IMR-90 (cell line): ENCODE measurements at regions not wholly inside any gene's neighbourhood (a gene's known extent, or its start where the extent isn't known, plus 50 kb on each side); places are given as distances from the start of the nearest gene placed in this dataset.

Experiments used
- ATAC-seq: fragments of 200-7000 bp; cut with Tn5 transposase; 2 replicates; pipeline ENCODE4 v1.9.1; 2020; ENCODE audit warnings: low read depth, mild to moderate bottlenecking, moderate library complexity
- BruUV-seq: library from RNA; stranded (reverse); fragments of 400-500 nt; replicated peaks from 2 replicates; lab custom pipeline; 2021; lab: Mats Ljungman, UMichigan
- CTCF ChIA-PET: fragments of 300-600 bp; formaldehyde crosslinking; extraction: SDS; loops from one replicate; lab custom pipeline; 2021; ENCODE audit warnings: antibody characterized with exemption; lab: Yijun Ruan, JAX
- POLR2A ChIA-PET: fragments of 300-600 bp; sonication (Branson Sonifier 250); formaldehyde crosslinking; loops from one replicate; lab custom pipeline; 2022; ENCODE audit warnings: antibody characterized with exemption; ENCODE audit not compliant: unreplicated experiment; lab: Charles Lee
- DNase-seq: peaks from one replicate; pipeline ENCODE4 v3.0.0; 2013
- H2AFZ ChIP-seq: replicated peaks from 2 replicates; pipeline ENCODE3; 2013; ENCODE audit warnings: low read length, mild to moderate bottlenecking; ENCODE audit not compliant: poor library complexity
- H2AK5ac ChIP-seq: 2 replicates; pipeline ENCODE4 v1.6.1; 2013; ENCODE audit warnings: low read depth, low read length, inconsistent platforms
- H2AK9ac ChIP-seq: replicated peaks from 2 replicates; pipeline ENCODE3; 2013; ENCODE audit warnings: mild to moderate bottlenecking, low read depth, low read length, moderate library complexity; ENCODE audit not compliant: poor library complexity
- H2BK120ac ChIP-seq: 2 replicates; pipeline ENCODE4 v1.6.1; 2013; ENCODE audit warnings: low read depth, low read length, inconsistent platforms
- H2BK15ac ChIP-seq: 3 replicates; pipeline ENCODE4 v1.6.1; 2013; ENCODE audit warnings: low read depth, low read length, inconsistent platforms
- H2BK20ac ChIP-seq: 2 replicates; pipeline ENCODE4 v1.6.1; 2013; ENCODE audit warnings: low read depth, mild to moderate bottlenecking, inconsistent platforms, low read length, moderate library complexity
- H2BK5ac ChIP-seq: 2 replicates; pipeline ENCODE4 v1.6.1; 2013; ENCODE audit warnings: mild to moderate bottlenecking, low read depth, low read length, inconsistent platforms; ENCODE audit not compliant: poor library complexity, severe bottlenecking
- H3K14ac ChIP-seq: replicated peaks from 2 replicates; pipeline ENCODE4 v1.6.1; 2013; ENCODE audit warnings: low read depth, low read length, inconsistent platforms
- H3K18ac ChIP-seq: 2 replicates; pipeline ENCODE4 v1.6.1; 2013; ENCODE audit warnings: low read depth, low read length, control low read depth
- H3K23ac ChIP-seq: 2 replicates; pipeline ENCODE4 v1.6.1; 2013; ENCODE audit warnings: low read depth, low read length, inconsistent platforms
- H3K27ac ChIP-seq: 2 replicates; pipeline ENCODE4 v1.5.1; 2013; ENCODE audit warnings: mild to moderate bottlenecking, control low read depth, low read length; ENCODE audit not compliant: insufficient read depth
- H3K27me3 ChIP-seq: 2 replicates; pipeline ENCODE4 v1.6.1; 2013; ENCODE audit warnings: low read length; ENCODE audit not compliant: control insufficient read depth, insufficient read depth
- H3K36me3 ChIP-seq: 2 replicates; pipeline ENCODE4 v1.6.1; 2013; ENCODE audit warnings: low read length, mixed read lengths; ENCODE audit not compliant: control insufficient read depth, insufficient read depth
- H3K4ac ChIP-seq: 2 replicates; pipeline ENCODE4 v1.6.1; 2013; ENCODE audit warnings: low read depth, low read length, inconsistent platforms
- H3K4me1 ChIP-seq: 2 replicates; pipeline ENCODE4 v1.6.1; 2013; ENCODE audit warnings: low read length, mixed read lengths; ENCODE audit not compliant: control insufficient read depth, insufficient read depth
- H3K4me2 ChIP-seq: 2 replicates; pipeline ENCODE4 v1.6.1; 2013; ENCODE audit warnings: low read depth, mild to moderate bottlenecking, control low read depth, low read length, moderate library complexity
- H3K4me3 ChIP-seq: 2 replicates; pipeline ENCODE4 v1.5.1; 2013; ENCODE audit warnings: low read depth, mild to moderate bottlenecking, control low read depth, low read length, moderate library complexity; ENCODE audit not compliant: insufficient read depth
- H3K56ac ChIP-seq: 2 replicates; pipeline ENCODE4 v1.6.1; 2013; ENCODE audit warnings: low read length, inconsistent platforms; ENCODE audit not compliant: insufficient read depth; ENCODE audit errors: extremely low read depth
- H3K79me1 ChIP-seq, 2 experiments: 2 replicates each; pipeline ENCODE4 v1.6.1; 2013; ENCODE audit warnings: low read length in 2 of 2, inconsistent platforms in 1 of 2, low read depth in 1 of 2
- H3K9ac ChIP-seq: 2 replicates; pipeline ENCODE4 v1.6.1; 2013; ENCODE audit warnings: low read depth, low read length, control low read depth
- H3K9me1 ChIP-seq: 2 replicates; pipeline ENCODE4 v1.6.1; 2013; ENCODE audit warnings: low read length, inconsistent platforms; ENCODE audit not compliant: insufficient read depth
- H3K9me3 ChIP-seq: 2 replicates; pipeline ENCODE4 v1.6.1; 2013; ENCODE audit warnings: low read length; ENCODE audit not compliant: control insufficient read depth, insufficient read depth
- H4K20me1 ChIP-seq: 2 replicates; pipeline ENCODE4 v1.6.1; 2013; ENCODE audit warnings: low read length, inconsistent platforms; ENCODE audit not compliant: insufficient read depth
- H4K5ac ChIP-seq: 2 replicates; pipeline ENCODE4 v1.6.1; 2013; ENCODE audit warnings: mild to moderate bottlenecking, low read depth, low read length, control low read depth
- H4K8ac ChIP-seq, 2 experiments: 2 replicates each; pipeline ENCODE4 v1.6.1; 2013; ENCODE audit warnings: low read depth in 2 of 2, low read length in 2 of 2, control low read depth in 1 of 2, inconsistent platforms in 1 of 2
- H4K91ac ChIP-seq: 2 replicates; pipeline ENCODE4 v1.6.1; 2013; ENCODE audit warnings: low read depth, low read length, inconsistent platforms; ENCODE audit not compliant: insufficient read depth
- BHLHE40 ChIP-seq: fragments of 150-350 bp; IDR thresholded peaks from 2 replicates; pipeline ENCODE4 v1.6.1; 2016; ENCODE audit warnings: mild to moderate bottlenecking, low read depth, low read length
- FOS ChIP-seq: fragments of 150-350 bp; IDR thresholded peaks from 2 replicates; pipeline ENCODE4 v1.6.1; 2016; ENCODE audit warnings: low read depth, low read length
- MAFK ChIP-seq: IDR thresholded peaks from 2 replicates; pipeline ENCODE4 v1.6.1; 2012; ENCODE audit warnings: low read depth, low read length, improper control_type of control experiment
- MAZ ChIP-seq: IDR thresholded peaks from 2 replicates; pipeline ENCODE4 v1.6.1; 2012; ENCODE audit warnings: low read depth, mild to moderate bottlenecking, low read length, improper control_type of control experiment, moderate library complexity, borderline replicate concordance
- MXI1 ChIP-seq: IDR thresholded peaks from 2 replicates; pipeline ENCODE4 v1.6.1; 2012; ENCODE audit warnings: low read depth, mild to moderate bottlenecking, low read length, moderate library complexity, borderline replicate concordance
- NFE2L2 ChIP-seq: fragments of 150-350 bp; IDR thresholded peaks from 2 replicates; pipeline ENCODE4 v1.6.1; 2016; ENCODE audit warnings: low read depth, mild to moderate bottlenecking, low read length
- POLR2A ChIP-seq: IDR thresholded peaks from 2 replicates; pipeline ENCODE4 v1.6.1; 2012; ENCODE audit warnings: mild to moderate bottlenecking, low read depth, low read length
- RAD21 ChIP-seq: IDR thresholded peaks from 2 replicates; pipeline ENCODE4 v1.6.1; 2012; ENCODE audit warnings: low read length, improper control_type of control experiment
- RFX5 ChIP-seq: IDR thresholded peaks from 2 replicates; pipeline ENCODE4 v1.8.0; 2012; ENCODE audit warnings: low read depth, mild to moderate bottlenecking, low read length, moderate library complexity
- WGBS, 2 experiments: methylation state at CpG; one replicate each; pipeline versions ENCODE4 v1.1.5 to v1.1.7; 2013; ENCODE audit warnings: missing lambda C conversion rate in 2 of 2; ENCODE audit not compliant: insufficient read length in 1 of 2; ENCODE audit errors: extremely low coverage in 2 of 2; 5-methylcytosine and 5-hydroxymethylcytosine counted together
- dilution Hi-C: fragments of 300-500 bp; cut with HindIII; formaldehyde crosslinking; loops from one replicate; pipeline ENCODE4 v1.14.3; 2018; ENCODE audit warnings: low sequenced_read_pairs; ENCODE audit not compliant: unreplicated experiment
- in situ Hi-C: fragments of 300-500 bp; cut with MboI; formaldehyde crosslinking; loops from 3 replicates; pipeline ENCODE4 v1.14.3; 2019; ENCODE audit warnings: low sequenced_read_pairs, inconsistent platforms, mixed read lengths
- intact Hi-C: fragments of 100-400 bp; cut with micrococcal nuclease; formaldehyde crosslinking; loops from 2 replicates; pipeline ENCODE4 v1.10.0; 2022
- TF ChIP-seq, protein P1 (sequence below): fragments of 150-350 bp; IDR thresholded peaks from 2 replicates; pipeline ENCODE4 v1.6.1; 2016; ENCODE audit warnings: low read depth, mild to moderate bottlenecking, low read length, moderate library complexity, borderline replicate concordance

DNA sequence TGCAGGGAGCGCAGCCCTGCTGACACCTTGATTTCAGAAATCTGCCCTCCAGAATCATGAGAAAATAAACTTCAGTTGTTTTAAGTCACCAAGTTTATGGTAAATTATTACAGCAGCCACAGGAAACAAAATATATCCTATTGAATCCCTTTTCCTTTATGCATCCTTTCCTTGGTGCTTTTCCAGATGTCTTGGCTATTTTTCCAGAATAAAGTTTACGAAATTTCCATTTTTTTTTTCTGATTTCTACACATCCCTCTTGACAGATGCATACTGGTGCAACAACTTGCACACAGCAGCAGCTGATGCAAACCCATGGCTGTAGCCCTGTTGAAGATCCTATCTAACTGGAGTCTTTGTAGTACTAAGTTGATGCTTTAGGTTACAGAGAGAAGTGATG, 111.1 kb upstream of the KCNE2 start:
- no peak overlapping the region for H3K9ac ChIP-seq
- in situ Hi-C loops (no loop called here), dilution Hi-C loops (no loop called here), intact Hi-C loops (no loop called here)
- no peak overlapping the region for H2BK15ac ChIP-seq
- TF ChIP-seq NFE2L2: no peak
- no peak for TF ChIP-seq RAD21
- TF ChIP-seq BHLHE40: no peak
- no peak for TF ChIP-seq RFX5
- no peak for TF ChIP-seq MAFK
- no peak for TF ChIP-seq POLR2A
- TF ChIP-seq MAZ: no peak
- TF ChIP-seq, protein P1, sequence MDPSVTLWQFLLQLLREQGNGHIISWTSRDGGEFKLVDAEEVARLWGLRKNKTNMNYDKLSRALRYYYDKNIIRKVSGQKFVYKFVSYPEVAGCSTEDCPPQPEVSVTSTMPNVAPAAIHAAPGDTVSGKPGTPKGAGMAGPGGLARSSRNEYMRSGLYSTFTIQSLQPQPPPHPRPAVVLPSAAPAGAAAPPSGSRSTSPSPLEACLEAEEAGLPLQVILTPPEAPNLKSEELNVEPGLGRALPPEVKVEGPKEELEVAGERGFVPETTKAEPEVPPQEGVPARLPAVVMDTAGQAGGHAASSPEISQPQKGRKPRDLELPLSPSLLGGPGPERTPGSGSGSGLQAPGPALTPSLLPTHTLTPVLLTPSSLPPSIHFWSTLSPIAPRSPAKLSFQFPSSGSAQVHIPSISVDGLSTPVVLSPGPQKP: no peak
- no peak for TF ChIP-seq MXI1
- no peak for TF ChIP-seq FOS
- no peaks in the 10 kb centered on the region for H3K4me1 ChIP-seq
- no peak overlapping the region for H2BK120ac ChIP-seq
- H3K27me3 ChIP-seq: peaks cover 7% of the 10 kb centered on the region
- no peak overlapping the region for H3K4me2 ChIP-seq
- H3K9me3 ChIP-seq: peaks cover 9% of the 10 kb centered on the region
- no peak overlapping the region for H4K8ac ChIP-seq
- H3K27ac ChIP-seq: no peak overlapping the region
- H3K23ac ChIP-seq: no peak overlapping the region
- POLR2A ChIA-PET: no interaction called here
- no peak overlapping the region for H4K91ac ChIP-seq
- BruUV-seq: no TSS peak
- no peak overlapping the region for H3K56ac ChIP-seq
- H2BK5ac ChIP-seq: no peak overlapping the region
- CTCF ChIA-PET: no interaction called here
- DNase-seq (no peak), ATAC-seq (no peak)
- H2BK20ac ChIP-seq: no peak overlapping the region
- no peak overlapping the region for H2AFZ ChIP-seq
- no peak overlapping the region for H2AK5ac ChIP-seq
- no peak overlapping the region for H4K5ac ChIP-seq
- H3K4ac ChIP-seq: no peak overlapping the region
- H3K18ac ChIP-seq: no peak overlapping the region
- no peaks in the 10 kb centered on the region for H3K9me1 ChIP-seq
- H3K4me3 ChIP-seq: no peak overlapping the region
- no peaks in the 10 kb centered on the region for H4K20me1 ChIP-seq
- no peak overlapping the region for H2AK9ac ChIP-seq
- WGBS, 2 experiments: no CpG with 5 or more reads among the region's 2 CpGs
- H3K79me1 ChIP-seq: no peaks in the 10 kb centered on the region
- no peak overlapping the region for H3K14ac ChIP-seq
- no peaks in the 10 kb centered on the region for H3K36me3 ChIP-seq
